T-cell (primary cell): ENCODE measurements at regions not wholly inside any gene's neighbourhood (a gene's known extent, or its start where the extent isn't known, plus 50 kb on each side); places are given as distances from the start of the nearest gene placed in this dataset.

Experiments used
- ATAC-seq, 4 experiments: fragments of 200-7000 bp in 3 of 4; fragments of 150-1000 bp in 1 of 4; cut with Tn5 transposase; replicated peaks in 1 of 4; 1 replicate in 3 of 4; 2 replicates in 1 of 4; pipeline ENCODE4 v1.10.0; 2021; ENCODE audit warnings: moderate library complexity in 3 of 4, mild to moderate bottlenecking in 2 of 4, moderate number of reproducible peaks in 1 of 4
- CTCF ChIA-PET, 2 donors: fragments of 300-600 bp; sonication (Branson Sonifier 250); formaldehyde crosslinking; loops; one replicate each; lab custom pipeline; 2022; ENCODE audit warnings: antibody characterized with exemption in 2 of 2; lab: Charles Lee
- POLR2A ChIA-PET, 2 donors: fragments of 300-600 bp; sonication (Branson Sonifier 250); formaldehyde crosslinking; loops; one replicate each; lab custom pipeline; 2022; ENCODE audit warnings: antibody characterized with exemption in 2 of 2; lab: Charles Lee
- DNase-seq, 35 experiments: peaks; one replicate each; pipeline versions ENCODE4 v3.0.0 to v3.0.0-alpha.2; 2013 to 2023
- H3K27ac ChIP-seq: one replicate; pipeline ENCODE4 v1.5.1; 2013; ENCODE audit warnings: low read length
- H3K27me3 ChIP-seq, 2 experiments: replicated peaks in 1 of 2; 1 replicate in 1 of 2; 2 replicates in 1 of 2; pipeline versions ENCODE4 v1.6.1 to v1.7.0; 2013; ENCODE audit warnings: low read length in 1 of 2, mixed read lengths in 1 of 2; ENCODE audit not compliant: control insufficient read depth in 2 of 2, insufficient read depth in 2 of 2; ENCODE audit errors: extremely low read depth in 1 of 2
- H3K36me3 ChIP-seq, 2 donors: 1 replicate in 1 of 2; 2 replicates in 1 of 2; pipeline versions ENCODE4 v1.6.1 to v1.7.0; 2013; ENCODE audit warnings: low read length in 1 of 2; ENCODE audit not compliant: control insufficient read depth in 2 of 2, insufficient read depth in 1 of 2; ENCODE audit errors: extremely low read depth in 1 of 2
- H3K4me1 ChIP-seq, 2 experiments: 1 replicate in 1 of 2; 2 replicates in 1 of 2; pipeline versions ENCODE4 v1.6.1 to v1.7.0; 2013; ENCODE audit warnings: low read length in 2 of 2, mixed read lengths in 1 of 2; ENCODE audit not compliant: insufficient read depth in 2 of 2, control insufficient read depth in 1 of 2; ENCODE audit errors: extremely low read depth in 1 of 2
- H3K4me3 ChIP-seq, 2 donors: 1 replicate in 1 of 2; 2 replicates in 1 of 2; pipeline versions ENCODE4 v1.5.1 to v1.7.0; 2013; ENCODE audit warnings: mild to moderate bottlenecking in 2 of 2, low read length in 1 of 2, moderate library complexity in 1 of 2; ENCODE audit not compliant: control insufficient read depth in 1 of 2; ENCODE audit errors: extremely low read depth in 1 of 2
- H3K9me3 ChIP-seq: 2 replicates; pipeline ENCODE4 v1.7.0; 2013
- H3K27ac Mint-ChIP-seq, 2 donors: one replicate each; pipeline ENCODE4 v1.8.0; 2020 to 2021; ENCODE audit warnings: mild to moderate bottlenecking in 2 of 2, mixed read lengths in 2 of 2
- H3K27me3 Mint-ChIP-seq, 2 donors: one replicate each; pipeline ENCODE4 v1.8.0; 2021 to 2022; ENCODE audit warnings: mixed read lengths in 2 of 2
- H3K36me3 Mint-ChIP-seq: one replicate; pipeline ENCODE4 v1.8.0; 2021; ENCODE audit warnings: mixed read lengths
- H3K4me1 Mint-ChIP-seq, 3 donors: one replicate each; pipeline ENCODE4 v1.8.0; 2020 to 2022; ENCODE audit warnings: mixed read lengths in 3 of 3, mild to moderate bottlenecking in 1 of 3
- H3K4me3 Mint-ChIP-seq, 3 donors: one replicate each; pipeline ENCODE4 v1.8.0; 2020 to 2022; ENCODE audit warnings: mild to moderate bottlenecking in 3 of 3, mixed read lengths in 3 of 3, moderate library complexity in 3 of 3
- H3K9me3 Mint-ChIP-seq, 3 donors: one replicate each; pipeline ENCODE4 v1.8.0; 2020 to 2022; ENCODE audit warnings: mixed read lengths in 3 of 3
- WGBS: methylation state at CpG from one replicate; pipeline ENCODE4 v1.1.5; 2013; ENCODE audit warnings: missing lambda C conversion rate; ENCODE audit not compliant: insufficient coverage; 5-methylcytosine and 5-hydroxymethylcytosine counted together

DNA sequence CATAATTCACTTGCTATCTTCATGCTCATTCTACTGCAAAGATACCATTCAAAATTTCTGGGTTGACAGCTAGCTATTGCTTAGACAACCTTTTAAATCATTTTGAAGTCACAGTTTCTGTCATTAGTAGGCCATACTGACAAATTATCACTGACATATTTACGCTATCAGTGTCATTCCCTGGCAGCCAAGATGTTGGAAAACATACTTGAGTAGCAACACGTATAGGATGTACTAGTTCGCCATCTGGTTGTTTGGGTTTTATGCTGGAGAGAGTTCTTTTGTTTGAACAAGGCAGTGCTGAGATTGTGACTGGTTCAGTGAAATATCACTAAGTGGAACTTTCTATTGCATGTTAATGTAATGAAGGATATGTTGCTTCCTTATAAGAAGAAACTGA lies 621.9 kb downstream of the DTWD2 start:
- no peaks in the 10 kb centered on the region for H3K4me1 Mint-ChIP-seq
- no peaks in the 10 kb centered on the region for H3K9me3 ChIP-seq
- no peaks in the 10 kb centered on the region for H3K36me3 Mint-ChIP-seq
- WGBS, result 69% methylated on average over 2 of the region's 3 CpGs
- no peaks in the 10 kb centered on the region for H3K4me1 ChIP-seq
- H3K27me3 ChIP-seq, result no peaks in the 10 kb centered on the region
- ChIA-PET CTCF (no interaction called here), POLR2A (no interaction called here)
- H3K4me3 ChIP-seq, result no peak overlapping the region
- H3K9me3 Mint-ChIP-seq, result peaks cover 2 to 11% (median 8%) of the 10 kb centered on the region in 3 donors
- DNase-seq (no peak), ATAC-seq (no peak)
- H3K4me3 Mint-ChIP-seq, result no peak overlapping the region
- H3K36me3 ChIP-seq, result no peaks in the 10 kb centered on the region
- no peak overlapping the region for H3K27ac Mint-ChIP-seq
- no peak overlapping the region for H3K27ac ChIP-seq
- no peaks in the 10 kb centered on the region for H3K27me3 Mint-ChIP-seq

GRCh38 chr5:118365718-118366117 lies 622.6 kb downstream of the DTWD2 start:
- POLR2A ChIA-PET, result no interaction called here
- Mint-ChIP-seq H3K9me3 (peaks cover 2 to 8% (median 5%) of the 10 kb centered on the region in 3 donors), H3K27ac (no peak overlapping the region)

DNA sequence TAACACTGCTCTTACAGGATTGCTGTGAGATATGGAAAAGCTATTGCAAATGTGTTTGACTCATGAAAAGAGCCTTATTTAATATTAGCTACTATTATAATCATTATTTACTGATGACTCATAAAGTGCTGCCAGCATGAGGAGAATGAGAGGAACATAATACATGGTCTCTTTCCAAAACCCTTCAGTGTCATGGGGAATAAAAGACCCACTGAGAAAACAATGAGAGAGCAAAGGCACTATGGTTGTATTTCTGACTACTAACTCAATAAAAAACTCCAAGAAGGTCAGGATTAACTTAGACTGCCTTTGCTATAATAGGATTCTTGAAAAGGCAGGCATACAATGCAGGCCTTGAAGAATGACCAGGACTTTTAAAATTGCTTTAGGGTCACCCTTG lies 633.5 kb downstream of the DTWD2 start:
- DNase-seq (no peak), ATAC-seq (no peak)
- H3K4me3 Mint-ChIP-seq, result no peak overlapping the region
- no peaks in the 10 kb centered on the region for H3K4me1 Mint-ChIP-seq
- ChIA-PET POLR2A (no interaction called here), CTCF (no interaction called here)
- H3K27ac Mint-ChIP-seq, result no peak overlapping the region
- H3K36me3 ChIP-seq, result no peaks in the 10 kb centered on the region
- H3K27me3 ChIP-seq, result no peaks in the 10 kb centered on the region
- peaks cover 3 to 7% (median 4%) of the 10 kb centered on the region in 3 donors for H3K9me3 Mint-ChIP-seq
- no peaks in the 10 kb centered on the region for H3K4me1 ChIP-seq
- H3K27ac ChIP-seq, result no peak overlapping the region
- H3K4me3 ChIP-seq, result no peak overlapping the region
- no peaks in the 10 kb centered on the region for H3K27me3 Mint-ChIP-seq
- no peaks in the 10 kb centered on the region for H3K9me3 ChIP-seq
- H3K36me3 Mint-ChIP-seq, result no peaks in the 10 kb centered on the region

More at GRCh38 chr5:118365718-118366117, 622.6 kb downstream of the DTWD2 start:
- WGBS, result no CpG with 5 or more reads among the region's 4 CpGs
- ATAC-seq (no peak), DNase-seq (no peak)
- H3K4me3 Mint-ChIP-seq, result no peak overlapping the region
- H3K9me3 ChIP-seq, result no peaks in the 10 kb centered on the region
- no peaks in the 10 kb centered on the region for H3K27me3 ChIP-seq
- H3K36me3 ChIP-seq, result no peaks in the 10 kb centered on the region
- no peaks in the 10 kb centered on the region for H3K27me3 Mint-ChIP-seq
- CTCF ChIA-PET, result no interaction called here
- H3K4me3 ChIP-seq, result no peak overlapping the region
- no peaks in the 10 kb centered on the region for H3K36me3 Mint-ChIP-seq
- no peak overlapping the region for H3K27ac ChIP-seq
- H3K4me1 Mint-ChIP-seq, result no peaks in the 10 kb centered on the region
- no peaks in the 10 kb centered on the region for H3K4me1 ChIP-seq

GRCh38 chr5:118353970-118354369 lies 634.4 kb downstream of the DTWD2 start:
- DNase-seq (no peak), ATAC-seq (no peak)
- Mint-ChIP-seq H3K4me1 (no peaks in the 10 kb centered on the region), H3K9me3 (peaks cover 0 to 7% (median 6%) of the 10 kb centered on the region in 3 donors), H3K4me3 (no peak overlapping the region), H3K27me3 (no peaks in the 10 kb centered on the region), H3K27ac (no peak overlapping the region), H3K36me3 (no peaks in the 10 kb centered on the region)
- Histone ChIP-seq H3K9me3 (no peaks in the 10 kb centered on the region), H3K36me3 (no peaks in the 10 kb centered on the region), H3K4me1 (no peaks in the 10 kb centered on the region), H3K4me3 (no peak overlapping the region), H3K27ac (no peak overlapping the region), H3K27me3 (no peaks in the 10 kb centered on the region)
- POLR2A ChIA-PET, result no interaction called here
- CTCF ChIA-PET, result no interaction called here

DNA sequence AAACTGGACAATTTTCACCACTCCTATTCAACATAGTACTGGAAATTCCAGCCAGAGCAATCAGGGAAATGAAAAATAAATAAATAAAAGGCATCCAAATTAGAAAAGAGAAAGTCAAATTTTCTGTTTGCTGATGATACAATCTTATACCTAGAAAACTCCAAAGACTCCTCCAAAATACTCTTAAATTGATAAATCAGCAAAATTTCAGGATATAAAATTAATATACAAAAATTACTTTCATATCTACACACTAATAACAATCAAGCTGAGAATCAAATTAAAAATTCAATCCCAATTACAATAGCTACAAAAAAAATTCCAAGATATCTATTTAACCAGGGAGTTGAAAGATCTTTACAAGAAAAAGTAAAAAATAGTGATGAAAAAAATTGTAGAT lies 651.9 kb downstream of the DTWD2 start:
- H3K4me3 ChIP-seq, result no peak overlapping the region
- ChIA-PET CTCF (no interaction called here), POLR2A (no interaction called here)
- Mint-ChIP-seq H3K27ac (no peak overlapping the region), H3K9me3 (peaks cover 5 to 20% (median 13%) of the 10 kb centered on the region in 3 donors), H3K27me3 (no peaks in the 10 kb centered on the region), H3K36me3 (no peaks in the 10 kb centered on the region), H3K4me1 (no peaks in the 10 kb centered on the region), H3K4me3 (no peak overlapping the region)
- H3K27me3 ChIP-seq, result no peaks in the 10 kb centered on the region
- no peaks in the 10 kb centered on the region for H3K9me3 ChIP-seq
- no peak for DNase-seq
- no peak overlapping the region for H3K27ac ChIP-seq
- ATAC-seq, result no peak
- H3K4me1 ChIP-seq, result no peaks in the 10 kb centered on the region
- no peaks in the 10 kb centered on the region for H3K36me3 ChIP-seq

- CTCF ChIA-PET, result no interaction called here
- H3K4me3 ChIP-seq, result no peak overlapping the region
- Mint-ChIP-seq H3K27me3 (no peaks in the 10 kb centered on the region), H3K4me3 (no peak overlapping the region), H3K36me3 (no peaks in the 10 kb centered on the region), H3K27ac (no peak overlapping the region), H3K4me1 (no peaks in the 10 kb centered on the region), H3K9me3 (peaks cover 0 to 10% (median 9%) of the 10 kb centered on the region in 3 donors)
- DNase-seq (no peak), ATAC-seq (no peak)
- no peaks in the 10 kb centered on the region for H3K36me3 ChIP-seq
- 57% methylated on average over 1 of the region's 3 CpGs for WGBS
- no peaks in the 10 kb centered on the region for H3K9me3 ChIP-seq
- no peak overlapping the region for H3K27ac ChIP-seq
- POLR2A ChIA-PET, result no interaction called here
- H3K4me1 ChIP-seq, result no peaks in the 10 kb centered on the region
- no peaks in the 10 kb centered on the region for H3K27me3 ChIP-seq
Observed at GRCh38 chr5:118327389-118327788, 661.0 kb downstream of the DTWD2 start.

GRCh38 chr5:118326481-118327045 lies 661.8 kb downstream of the DTWD2 start:
- DNase-seq (no peak), ATAC-seq (no peak)
- H3K4me3 ChIP-seq, result no peak overlapping the region
- H3K4me1 ChIP-seq, result no peaks in the 10 kb centered on the region
- no peaks in the 10 kb centered on the region for H3K27me3 ChIP-seq
- no peak overlapping the region for H3K4me3 Mint-ChIP-seq
- H3K4me1 Mint-ChIP-seq, result no peaks in the 10 kb centered on the region
- H3K36me3 Mint-ChIP-seq, result no peaks in the 10 kb centered on the region
- no peaks in the 10 kb centered on the region for H3K36me3 ChIP-seq
- ChIA-PET CTCF (no interaction called here), POLR2A (no interaction called here)
- H3K27ac Mint-ChIP-seq, result no peak overlapping the region
- peaks cover 0 to 17% (median 9%) of the 10 kb centered on the region in 3 donors for H3K9me3 Mint-ChIP-seq
- no peaks in the 10 kb centered on the region for H3K9me3 ChIP-seq
- no peak overlapping the region for H3K27ac ChIP-seq
- no peaks in the 10 kb centered on the region for H3K27me3 Mint-ChIP-seq
- WGBS, result 83% methylated on average over 3 of the region's 5 CpGs
